Vagina (tissue), 2 donors: ENCODE measurements at regions not wholly inside any gene's neighbourhood (a gene's known extent, or its start where the extent isn't known, plus 50 kb on each side); places are given as distances from the start of the nearest gene placed in this dataset.
"Not testable (repeated sequence)": the region's sequence is repeated elsewhere in the genome, so short reads cannot be mapped to it uniquely, and the experiment has no call there.

Source experiments
- DNase-seq, 2 donors: peaks; one replicate each; pipeline ENCODE4 v3.0.0-alpha.2; 2017; ENCODE audit errors: extremely low spot score in 2 of 2
- H3K27ac ChIP-seq: fragments of 200-600 bp; sonication (generic); one replicate; pipeline ENCODE4 v1.5.1; 2019
- H3K27me3 ChIP-seq: fragments of 200-600 bp; sonication (generic); one replicate; pipeline ENCODE4 v1.5.1; 2019
- H3K36me3 ChIP-seq, 2 donors: fragments of 200-600 bp; sonication (generic); one replicate each; pipeline ENCODE4 v1.5.1; 2017 to 2019
- H3K4me1 ChIP-seq: fragments of 200-600 bp; sonication (generic); one replicate; pipeline ENCODE4 v1.5.1; 2019
- H3K4me3 ChIP-seq, 2 donors: fragments of 200-600 bp; sonication (generic); 1 replicate in 1 of 2; 2 replicates in 1 of 2; pipeline ENCODE4 v1.5.1; 2016 to 2019
- H3K9me3 ChIP-seq: fragments of 200-600 bp; sonication (generic); one replicate; pipeline ENCODE4 v1.5.1; 2019
- CTCF ChIP-seq, 3 experiments: fragments of 450-650 bp in 2 of 3; fragments of 200-600 bp in 1 of 3; sonication (generic) in 1 of 3; IDR thresholded peaks; one replicate each; pipeline ENCODE4 v1.5.1; 2017 to 2019; ENCODE audit warnings: antibody characterized with exemption in 3 of 3, mild to moderate bottlenecking in 2 of 3, moderate library complexity in 2 of 3
- POLR2A ChIP-seq, 2 donors: fragments of 450-650 bp; IDR thresholded peaks; one replicate each; pipeline ENCODE4 v1.6.1; 2017; ENCODE audit warnings: antibody characterized with exemption in 2 of 2, mild to moderate bottlenecking in 2 of 2, moderate library complexity in 2 of 2
- POLR2AphosphoS5 ChIP-seq, 2 donors: sonication (generic); formaldehyde crosslinking; IDR thresholded peaks; one replicate each; pipeline ENCODE4 v1.9.0; 2017; ENCODE audit warnings: antibody characterized with exemption in 2 of 2, mild to moderate bottlenecking in 2 of 2, low read depth in 1 of 2; ENCODE audit not compliant: insufficient read depth in 1 of 2
- intact Hi-C: fragments of 100-400 bp; cut with DNase I; formaldehyde crosslinking; loops from one replicate; pipeline ENCODE4 v1.15.1; 2023

DNA sequence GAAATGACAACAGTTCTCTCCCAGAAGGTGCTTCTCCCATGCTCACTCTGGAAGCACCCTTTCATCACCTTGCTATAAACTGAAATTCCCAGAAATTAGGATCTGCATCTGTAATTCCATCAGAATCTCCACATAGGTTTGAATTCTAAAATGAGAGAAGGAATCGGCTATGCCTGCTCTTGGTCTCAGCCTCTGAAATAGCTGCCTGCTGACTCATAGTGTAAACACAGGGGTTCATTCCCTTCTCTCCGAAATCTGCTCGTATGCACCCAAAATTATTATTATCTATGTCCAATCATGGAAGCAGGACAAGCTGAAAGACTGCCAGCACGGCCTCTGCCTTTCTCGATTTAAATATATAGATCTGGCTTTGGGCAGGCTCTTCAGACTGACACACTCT lies 74.6 kb upstream of the TAB2 start:
- H3K27me3 ChIP-seq: no peaks in the 10 kb centered on the region
- intact Hi-C loops: no loop called here
- TF ChIP-seq POLR2A (IDR thresholded peaks at IDR 0.05) (no peak), CTCF (IDR thresholded peaks at IDR 0.05) (no peak), POLR2AphosphoS5 (IDR thresholded peaks at IDR 0.05; ENCODE audit: insufficient read depth in 1 of 2, low read depth in 1 of 2) (no peak)
- H3K4me3 ChIP-seq: no peak overlapping the region
- H3K27ac ChIP-seq: no peak overlapping the region
- no peak for DNase-seq
- no peaks in the 10 kb centered on the region for H3K9me3 ChIP-seq
- H3K4me1 ChIP-seq: no peaks in the 10 kb centered on the region
- no peaks in the 10 kb centered on the region for H3K36me3 ChIP-seq

DNA sequence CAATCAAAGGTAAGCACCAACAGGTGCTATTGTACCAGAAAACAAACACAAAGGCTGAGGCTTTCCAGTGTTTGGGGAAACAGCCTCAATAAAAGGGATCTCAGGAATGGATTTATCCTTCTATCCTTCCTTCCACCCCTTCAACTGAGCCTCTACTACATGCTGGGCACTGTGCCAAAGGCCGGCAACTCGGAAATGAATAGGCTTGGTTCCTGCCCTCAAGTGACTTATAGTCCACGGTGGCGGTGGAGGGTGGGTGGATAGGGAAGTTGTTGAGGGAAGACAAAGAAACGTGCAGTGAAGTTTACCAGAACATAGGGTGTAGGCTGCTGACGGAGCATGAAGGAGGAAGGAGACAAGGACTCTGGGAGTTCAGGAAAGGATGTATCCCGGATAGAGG lies 73.4 kb upstream of the TAB2 start:
- no peaks in the 10 kb centered on the region for H3K4me1 ChIP-seq
- no peak overlapping the region for H3K4me3 ChIP-seq
- no peak overlapping the region for H3K27ac ChIP-seq
- no peak for TF ChIP-seq POLR2A (IDR thresholded peaks at IDR 0.05)
- TF ChIP-seq POLR2AphosphoS5 (IDR thresholded peaks at IDR 0.05; ENCODE audit: insufficient read depth in 1 of 2, low read depth in 1 of 2): no peak
- TF ChIP-seq CTCF (IDR thresholded peaks at IDR 0.05): no peak
- DNase-seq: no peak
- H3K36me3 ChIP-seq: no peaks in the 10 kb centered on the region
- no peaks in the 10 kb centered on the region for H3K9me3 ChIP-seq
- no peaks in the 10 kb centered on the region for H3K27me3 ChIP-seq
- intact Hi-C loops: no loop called here

DNA sequence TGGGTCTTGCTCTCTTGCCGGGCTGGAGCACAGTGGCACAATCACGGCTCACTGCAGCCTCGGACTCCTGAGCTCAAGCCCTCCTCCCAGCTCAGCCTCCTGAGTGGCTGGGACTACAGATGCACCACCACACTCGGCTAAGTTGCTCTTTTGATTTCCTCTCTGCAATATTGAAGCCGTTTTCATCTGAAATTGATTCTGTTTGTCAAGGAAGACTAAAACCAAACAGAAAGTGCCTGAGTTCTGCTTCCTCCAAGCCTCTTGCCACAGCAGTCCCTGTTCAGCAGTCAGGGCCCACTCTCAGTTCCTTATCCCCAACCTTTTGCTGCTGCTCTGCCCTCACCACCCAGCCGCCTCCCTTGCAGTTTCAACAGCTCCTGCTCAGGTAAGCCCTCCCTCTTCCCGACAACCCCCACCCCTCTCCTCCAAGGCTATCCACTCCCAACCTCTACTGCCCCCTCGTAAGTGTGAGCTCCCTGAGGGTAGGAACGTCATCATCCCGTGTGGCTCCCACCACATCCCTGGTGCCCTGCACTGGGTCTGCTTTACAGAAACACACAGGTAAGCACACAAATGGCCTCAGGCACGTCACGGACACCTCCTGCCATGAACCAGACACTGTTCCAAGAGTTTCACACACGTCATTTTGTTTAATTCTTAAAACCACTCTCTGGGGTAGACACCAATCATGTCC lies 70.7 kb upstream of the TAB2 start:
- Histone ChIP-seq H3K9me3 (no peaks in the 10 kb centered on the region), H3K27ac (no peak overlapping the region), H3K4me3 (no peak overlapping the region), H3K36me3 (no peaks in the 10 kb centered on the region), H3K27me3 (no peaks in the 10 kb centered on the region), H3K4me1 (no peaks in the 10 kb centered on the region)
- no peak for DNase-seq
- TF ChIP-seq POLR2AphosphoS5 (IDR thresholded peaks at IDR 0.05; ENCODE audit: insufficient read depth in 1 of 2, low read depth in 1 of 2): no peak
- no peak for TF ChIP-seq CTCF (IDR thresholded peaks at IDR 0.05)
- TF ChIP-seq POLR2A (IDR thresholded peaks at IDR 0.05): no peak
- intact Hi-C loops: no loop called here

- H3K36me3 ChIP-seq: no peaks in the 10 kb centered on the region
- no peaks in the 10 kb centered on the region for H3K4me1 ChIP-seq
- intact Hi-C loops: no loop called here
- H3K4me3 ChIP-seq: no peak overlapping the region
- H3K9me3 ChIP-seq: no peaks in the 10 kb centered on the region
- H3K27me3 ChIP-seq: no peaks in the 10 kb centered on the region
- no peak for DNase-seq
- TF ChIP-seq POLR2AphosphoS5 (IDR thresholded peaks at IDR 0.05; ENCODE audit: insufficient read depth in 1 of 2, low read depth in 1 of 2) (no peak), CTCF (IDR thresholded peaks at IDR 0.05) (no peak), POLR2A (IDR thresholded peaks at IDR 0.05) (no peak)
- H3K27ac ChIP-seq: no peak overlapping the region
These were observed 70.1 kb upstream of the TAB2 start for GRCh38 chr6:149247385-149247763.

- intact Hi-C loops, H3K9me3 ChIP-seq, DNase-seq, H3K27me3 ChIP-seq, H3K36me3 ChIP-seq, H3K4me3 ChIP-seq, H3K4me1 ChIP-seq, H3K27ac ChIP-seq: not testable (repeated sequence)
These were observed 69.2 kb upstream of the TAB2 start for GRCh38 chr6:149248263-149248662.
